Trophoblast cell (in vitro differentiated cells and primary cell): ENCODE measurements at regions not wholly inside any gene's neighbourhood (a gene's known extent, or its start where the extent isn't known, plus 50 kb on each side); places are given as distances from the start of the nearest gene placed in this dataset.
A peak's percentile ranks its signal among the peaks of the same experiment; 100 is the strongest.

ENCODE experiments used
- DNase-seq, 2 donors: peaks; one replicate each; pipeline ENCODE4 v3.0.0-alpha.2; 2016
- H2AFZ ChIP-seq: 2 replicates; pipeline ENCODE4 v1.6.1; 2013; ENCODE audit warnings: low read length, moderate library complexity, mild to moderate bottlenecking; ENCODE audit not compliant: insufficient read depth, poor library complexity
- H2AK5ac ChIP-seq: 2 replicates; pipeline ENCODE4 v1.6.1; 2013; ENCODE audit warnings: mild to moderate bottlenecking, low read length
- H2BK120ac ChIP-seq: 2 replicates; pipeline ENCODE4 v1.6.1; 2013; ENCODE audit warnings: low read length, mild to moderate bottlenecking, moderate library complexity; ENCODE audit not compliant: insufficient read depth, poor library complexity
- H2BK12ac ChIP-seq: 2 replicates; pipeline ENCODE4 v1.6.1; 2013; ENCODE audit warnings: mild to moderate bottlenecking, low read length, moderate library complexity
- H2BK5ac ChIP-seq: 2 replicates; pipeline ENCODE4 v1.6.1; 2013; ENCODE audit warnings: low read length, low read depth, moderate library complexity, mild to moderate bottlenecking; ENCODE audit not compliant: poor library complexity
- H3K14ac ChIP-seq: 2 replicates; pipeline ENCODE4 v1.6.1; 2013; ENCODE audit warnings: mild to moderate bottlenecking, low read length
- H3K18ac ChIP-seq: 2 replicates; pipeline ENCODE4 v1.6.1; 2013; ENCODE audit warnings: mild to moderate bottlenecking, low read length
- H3K23ac ChIP-seq: 2 replicates; pipeline ENCODE4 v1.6.1; 2013; ENCODE audit warnings: low read length
- H3K27ac ChIP-seq: 2 replicates; pipeline ENCODE4 v1.5.1; 2013; ENCODE audit warnings: low read depth, mild to moderate bottlenecking, inconsistent platforms, low read length, moderate library complexity
- H3K27me3 ChIP-seq: 2 replicates; pipeline ENCODE4 v1.6.1; 2013; ENCODE audit warnings: inconsistent platforms, mild to moderate bottlenecking, low read length, moderate library complexity; ENCODE audit not compliant: insufficient read depth
- H3K36me3 ChIP-seq, 2 experiments: 1 replicate in 1 of 2; 2 replicates in 1 of 2; pipeline ENCODE4 v1.6.1; 2013; ENCODE audit warnings: low read length in 2 of 2, mild to moderate bottlenecking in 2 of 2, moderate library complexity in 1 of 2; ENCODE audit not compliant: insufficient read depth in 2 of 2, control insufficient read depth in 1 of 2
- H3K4ac ChIP-seq: 2 replicates; pipeline ENCODE4 v1.6.1; 2013; ENCODE audit warnings: low read depth, mild to moderate bottlenecking, low read length, moderate library complexity
- H3K4me1 ChIP-seq, 2 experiments: 1 replicate in 1 of 2; 2 replicates in 1 of 2; pipeline ENCODE4 v1.6.1; 2013; ENCODE audit warnings: low read length in 2 of 2, mild to moderate bottlenecking in 2 of 2, moderate library complexity in 1 of 2; ENCODE audit not compliant: insufficient read depth in 2 of 2, control insufficient read depth in 1 of 2
- H3K4me2 ChIP-seq: 2 replicates; pipeline ENCODE4 v1.6.1; 2013; ENCODE audit warnings: inconsistent platforms, mild to moderate bottlenecking, low read length, moderate library complexity
- H3K4me3 ChIP-seq: 2 replicates; pipeline ENCODE4 v1.5.1; 2013; ENCODE audit warnings: mild to moderate bottlenecking, low read depth, low read length, inconsistent platforms
- H3K79me1 ChIP-seq: one replicate; pipeline ENCODE4 v1.6.1; 2013; ENCODE audit warnings: low read length
- H3K79me2 ChIP-seq: 2 replicates; pipeline ENCODE4 v1.6.1; 2013; ENCODE audit warnings: low read length, mild to moderate bottlenecking; ENCODE audit not compliant: control insufficient read depth, insufficient read depth, poor library complexity
- H3K9ac ChIP-seq: 2 replicates; pipeline ENCODE4 v1.6.1; 2013; ENCODE audit warnings: mild to moderate bottlenecking, low read length
- H3K9me3 ChIP-seq: 2 replicates; pipeline ENCODE4 v1.6.1; 2013; ENCODE audit warnings: low read depth, mild to moderate bottlenecking, control low read depth, inconsistent platforms, low read length; ENCODE audit not compliant: insufficient read depth
- H4K12ac ChIP-seq: 2 replicates; pipeline ENCODE4 v1.6.1; 2013; ENCODE audit warnings: low read depth, mild to moderate bottlenecking, low read length, moderate library complexity
- H4K8ac ChIP-seq: 2 replicates; pipeline ENCODE4 v1.6.1; 2013; ENCODE audit warnings: low read depth, mild to moderate bottlenecking, low read length, moderate library complexity
- H4K91ac ChIP-seq: one replicate; pipeline ENCODE4 v1.6.1; 2013; ENCODE audit warnings: low read depth, mild to moderate bottlenecking, low read length, moderate library complexity
- WGBS: extraction: QIAGEN DNeasy Blood & Tissue Kit; methylation state at CpG from one replicate; pipeline ENCODE4 v1.1.7; 2013; ENCODE audit warnings: missing lambda C conversion rate; ENCODE audit not compliant: insufficient read length, insufficient coverage; ENCODE audit errors: extremely low coverage; 5-methylcytosine and 5-hydroxymethylcytosine counted together

GRCh38 chr18:55694291-55694690, 106.3 kb upstream of the TCF4 start:
- H3K4me1 ChIP-seq, result no peaks in the 10 kb centered on the region

DNA sequence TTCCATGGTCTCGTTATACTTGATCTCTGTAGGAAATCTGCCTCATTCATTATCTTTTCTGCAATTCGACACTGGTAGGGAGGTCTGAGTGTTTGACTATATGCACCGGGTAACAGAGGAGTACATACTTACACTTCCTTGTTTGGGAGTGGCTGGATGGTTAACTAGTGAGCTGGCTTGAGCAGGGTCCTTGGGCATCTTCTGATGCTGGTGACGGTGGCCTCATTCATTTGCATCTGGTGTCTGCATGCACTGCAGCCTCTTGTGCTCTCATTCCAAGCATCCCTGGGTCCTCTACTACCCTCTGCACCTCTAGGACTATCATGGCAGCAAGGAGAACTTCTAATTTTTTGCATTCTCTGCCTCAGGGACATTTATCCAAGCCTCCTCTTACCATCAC, 100.0 kb upstream of the TCF4 start:
- H2BK120ac ChIP-seq, result no peak overlapping the region
- no CpG with 5 or more reads among the region's 4 CpGs for WGBS
- no peak overlapping the region for H2BK12ac ChIP-seq
- no peak overlapping the region for H2AFZ ChIP-seq
- DNase-seq, result peak; percentile 74 to 85
- H3K4me1 ChIP-seq, result no peaks in the 10 kb centered on the region
- no peak overlapping the region for H3K4me2 ChIP-seq
- H3K79me2 ChIP-seq, result no peaks in the 10 kb centered on the region
- H3K27ac ChIP-seq, result no peak overlapping the region
- H2BK5ac ChIP-seq, result no peak overlapping the region
- no peaks in the 10 kb centered on the region for H3K36me3 ChIP-seq
- H3K9me3 ChIP-seq, result no peaks in the 10 kb centered on the region
- H3K23ac ChIP-seq, result no peak overlapping the region
- H3K18ac ChIP-seq, result no peak overlapping the region
- H4K91ac ChIP-seq, result no peak overlapping the region
- H3K4ac ChIP-seq, result no peak overlapping the region
- no peak overlapping the region for H4K12ac ChIP-seq
- H3K14ac ChIP-seq, result no peak overlapping the region
- H2AK5ac ChIP-seq, result no peak overlapping the region
- no peak overlapping the region for H3K9ac ChIP-seq
- H3K79me1 ChIP-seq, result no peaks in the 10 kb centered on the region
- no peak overlapping the region for H3K4me3 ChIP-seq
- no peak overlapping the region for H4K8ac ChIP-seq
- H3K27me3 ChIP-seq, result no peaks in the 10 kb centered on the region

More at GRCh38 chr18:55694291-55694690, 106.3 kb upstream of the TCF4 start:
- Histone ChIP-seq H3K36me3 (no peaks in the 10 kb centered on the region), H4K91ac (no peak overlapping the region), H3K9me3 (no peaks in the 10 kb centered on the region), H3K4me2 (no peak overlapping the region), H2BK5ac (no peak overlapping the region), H3K4ac (no peak overlapping the region), H2BK120ac (no peak overlapping the region), H4K8ac (no peak overlapping the region), H3K9ac (no peak overlapping the region), H3K18ac (no peak overlapping the region), H3K14ac (no peak overlapping the region), H4K12ac (no peak overlapping the region), H3K79me1 (no peaks in the 10 kb centered on the region), H3K4me3 (no peak overlapping the region), H3K23ac (no peak overlapping the region), H2AFZ (no peak overlapping the region), H3K27ac (no peak overlapping the region), H2BK12ac (no peak overlapping the region), H3K79me2 (no peaks in the 10 kb centered on the region), H3K27me3 (no peaks in the 10 kb centered on the region), H2AK5ac (no peak overlapping the region)
- no CpG with 5 or more reads among the region's 1 CpG for WGBS
- peak; percentile 39 to 47 for DNase-seq

DNA sequence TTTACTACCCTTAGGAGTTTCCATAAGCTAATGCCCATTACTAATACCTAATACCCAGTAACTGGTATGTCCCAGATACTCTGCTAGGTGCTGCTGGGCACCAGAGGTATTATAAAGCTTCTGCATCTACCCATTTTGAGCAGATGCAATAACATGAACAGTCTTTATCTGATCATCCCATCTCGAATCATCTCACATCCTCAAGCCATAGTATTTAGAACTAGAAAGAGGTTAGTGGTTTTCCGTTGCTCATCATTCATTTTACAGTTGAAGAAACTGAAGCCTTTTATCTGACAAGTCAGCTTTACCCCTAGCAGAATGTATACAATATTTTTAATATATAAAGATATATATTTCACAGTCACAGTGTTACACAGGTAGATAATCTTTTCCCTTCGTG, 99.1 kb upstream of the TCF4 start:
- no peak overlapping the region for H3K4ac ChIP-seq
- no peak overlapping the region for H4K91ac ChIP-seq
- H3K79me2 ChIP-seq, result no peaks in the 10 kb centered on the region
- no peak overlapping the region for H3K9ac ChIP-seq
- H3K36me3 ChIP-seq, result no peaks in the 10 kb centered on the region
- no peak overlapping the region for H4K12ac ChIP-seq
- H3K18ac ChIP-seq, result no peak overlapping the region
- no peak for DNase-seq
- no peak overlapping the region for H3K14ac ChIP-seq
- H3K4me3 ChIP-seq, result no peak overlapping the region
- no peak overlapping the region for H2BK120ac ChIP-seq
- no peaks in the 10 kb centered on the region for H3K79me1 ChIP-seq
- no peak overlapping the region for H3K4me2 ChIP-seq
- H3K27me3 ChIP-seq, result no peaks in the 10 kb centered on the region
- H3K4me1 ChIP-seq, result no peaks in the 10 kb centered on the region
- H2AK5ac ChIP-seq, result no peak overlapping the region
- H3K27ac ChIP-seq, result no peak overlapping the region
- no peak overlapping the region for H2BK5ac ChIP-seq
- H3K9me3 ChIP-seq, result no peaks in the 10 kb centered on the region
- no peak overlapping the region for H3K23ac ChIP-seq
- no CpG with 5 or more reads among the region's 3 CpGs for WGBS
- no peak overlapping the region for H2AFZ ChIP-seq
- H2BK12ac ChIP-seq, result no peak overlapping the region
- H4K8ac ChIP-seq, result no peak overlapping the region

DNA sequence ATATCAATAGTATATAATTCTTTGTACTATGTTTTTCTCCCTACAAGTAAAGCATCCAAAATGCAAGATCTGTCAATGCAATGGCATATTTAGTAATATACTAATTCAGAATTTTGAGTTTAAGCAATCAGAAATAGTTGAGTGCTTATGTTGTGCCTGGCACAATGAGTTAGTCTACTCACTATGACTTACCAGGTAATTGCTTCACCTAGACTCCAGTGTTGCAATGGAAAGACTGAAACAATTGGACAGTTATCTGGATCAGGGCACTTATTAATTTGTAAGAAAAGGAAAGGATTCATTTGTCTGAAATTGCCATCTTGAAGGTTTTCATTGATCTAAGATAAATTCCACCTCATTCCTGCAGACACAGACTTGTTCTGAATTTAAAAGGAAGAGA, 97.6 kb upstream of the TCF4 start:
- Histone ChIP-seq H3K27me3 (no peaks in the 10 kb centered on the region), H3K18ac (no peak overlapping the region), H4K91ac (no peak overlapping the region), H3K9ac (no peak overlapping the region), H3K23ac (no peak overlapping the region), H3K4me3 (no peak overlapping the region), H3K14ac (no peak overlapping the region), H2BK5ac (no peak overlapping the region), H2BK12ac (no peak overlapping the region), H3K79me1 (no peaks in the 10 kb centered on the region), H2AK5ac (no peak overlapping the region), H2BK120ac (no peak overlapping the region), H3K4me1 (no peaks in the 10 kb centered on the region), H3K79me2 (no peaks in the 10 kb centered on the region), H3K4ac (no peak overlapping the region), H2AFZ (no peak overlapping the region), H3K4me2 (no peak overlapping the region), H4K12ac (no peak overlapping the region), H3K9me3 (no peaks in the 10 kb centered on the region), H4K8ac (no peak overlapping the region), H3K27ac (no peak overlapping the region), H3K36me3 (no peaks in the 10 kb centered on the region)
- peak; percentile 38 to 55 for DNase-seq
